ENCODE measurements at regions not wholly inside any gene's neighbourhood (a gene's known extent, or its start where the extent isn't known, plus 50 kb on each side); places are given as distances from the start of the nearest gene placed in this dataset.

DNA sequence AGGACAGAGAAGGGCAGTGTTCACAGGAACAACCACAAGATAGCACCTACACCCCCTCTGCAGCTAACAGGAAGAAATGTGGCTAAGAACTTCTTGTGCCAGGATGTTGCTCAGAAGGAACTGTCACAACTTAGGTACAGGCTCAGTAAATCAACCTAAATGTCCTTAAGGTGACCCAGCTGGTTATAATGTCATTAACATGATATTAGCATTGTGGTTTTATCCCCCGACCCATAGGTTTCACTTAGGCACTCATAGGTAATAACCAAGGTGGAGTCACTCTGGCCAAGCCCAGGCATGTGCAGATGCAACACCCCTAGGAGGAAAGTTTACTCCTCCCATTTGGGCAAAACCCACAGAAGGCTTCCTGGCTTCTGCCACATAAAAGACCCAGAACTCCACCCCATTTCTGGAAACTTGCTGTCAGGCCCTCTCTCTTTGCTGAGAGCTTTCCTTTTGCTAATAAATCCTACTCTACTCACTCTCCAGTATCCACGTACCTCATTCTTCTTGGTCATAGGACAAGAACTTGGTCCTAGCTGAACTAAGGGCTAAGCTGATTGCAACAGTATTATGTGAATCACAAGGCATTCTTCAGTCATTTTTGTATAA lies 951.3 kb downstream of the SLITRK5 start:
- ATAC-seq (no peak), DNase-seq (no peak)
- intact Hi-C loops (cut with micrococcal nuclease), result no loop called here

DNA sequence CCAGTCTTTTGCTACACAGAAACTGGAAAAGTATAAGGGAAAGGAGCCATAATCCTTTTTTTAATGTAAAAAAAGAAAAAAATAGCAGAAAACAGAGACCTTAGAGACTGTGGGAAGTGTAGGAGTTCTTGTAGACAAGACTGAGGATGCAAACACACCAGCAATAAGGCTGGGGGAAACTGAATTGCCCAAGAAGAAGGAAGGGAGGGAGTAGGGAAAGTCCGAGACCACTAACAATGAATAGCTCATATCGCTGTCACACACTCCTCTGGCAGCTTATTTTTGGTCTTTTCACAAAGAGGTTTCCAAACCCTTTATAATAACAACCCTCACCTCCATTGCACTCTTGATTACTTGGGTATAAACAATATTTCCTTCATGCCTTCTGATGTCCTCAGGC lies 952.0 kb downstream of the SLITRK5 start:
- intact Hi-C loops (cut with micrococcal nuclease), result no loop called here
- ATAC-seq (no peak), DNase-seq (no peak)

DNA sequence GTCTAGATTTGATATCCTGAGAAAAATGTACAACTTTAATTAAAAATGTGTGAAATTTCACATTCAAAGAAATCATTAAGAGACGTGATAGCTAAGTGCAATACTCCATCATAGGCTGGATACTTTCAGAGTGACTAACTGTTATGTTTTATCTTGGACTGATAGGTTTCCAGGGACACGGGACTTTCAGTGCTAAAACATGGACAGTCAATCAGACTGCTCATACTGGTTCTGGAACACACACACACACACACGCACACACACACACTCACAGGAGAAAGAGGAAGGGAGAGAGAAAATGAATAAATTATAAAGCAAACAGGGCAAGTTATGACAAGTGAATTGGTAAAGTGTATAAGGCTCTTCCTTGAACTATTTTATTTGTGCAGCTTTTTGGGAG lies 955.9 kb downstream of the SLITRK5 start:
- no peak for ATAC-seq
- intact Hi-C loops (cut with micrococcal nuclease), result no loop called here
- no peak for DNase-seq

DNA sequence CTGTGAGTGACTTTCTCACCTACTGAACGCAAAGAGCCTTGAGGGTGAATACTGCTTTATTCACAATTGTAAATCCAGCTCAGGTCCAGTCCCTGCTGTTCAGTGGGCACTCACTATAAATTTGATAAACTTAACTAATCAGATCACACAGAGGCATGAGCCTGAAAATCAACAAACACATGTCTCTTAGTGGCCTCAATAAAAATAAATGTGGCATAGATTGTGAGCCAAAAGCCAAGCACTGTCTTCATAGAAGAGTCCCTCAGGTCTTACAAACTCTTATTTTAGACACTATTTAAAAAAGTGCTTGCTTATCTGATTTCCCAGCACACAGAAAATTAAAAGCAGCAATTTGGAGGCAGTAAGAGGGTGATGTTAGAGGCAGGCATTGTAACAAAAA lies 957.7 kb downstream of the SLITRK5 start:
- no peak for DNase-seq
- ATAC-seq, result no peak
- intact Hi-C loops (cut with micrococcal nuclease), result no loop called here

DNA sequence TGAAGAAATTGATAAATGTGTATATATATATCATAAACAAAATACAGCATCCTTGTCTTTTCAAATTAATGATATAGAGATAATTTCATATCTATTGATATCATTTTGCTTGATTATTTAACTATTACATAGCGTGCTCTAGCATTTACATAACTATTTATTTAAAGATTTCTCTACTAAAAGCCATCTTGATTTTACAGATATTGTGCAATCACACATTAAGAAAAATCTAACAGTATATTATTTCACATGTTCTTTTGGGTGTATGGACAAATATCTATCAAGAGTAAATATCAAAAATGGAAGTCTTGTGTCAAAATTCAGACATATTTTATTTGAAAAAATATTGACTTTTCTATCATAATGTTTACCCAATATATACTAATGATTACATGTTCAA lies 966.8 kb downstream of the SLITRK5 start:
- ATAC-seq (no peak), DNase-seq (no peak)
- intact Hi-C loops (cut with micrococcal nuclease), result no loop called here

DNA sequence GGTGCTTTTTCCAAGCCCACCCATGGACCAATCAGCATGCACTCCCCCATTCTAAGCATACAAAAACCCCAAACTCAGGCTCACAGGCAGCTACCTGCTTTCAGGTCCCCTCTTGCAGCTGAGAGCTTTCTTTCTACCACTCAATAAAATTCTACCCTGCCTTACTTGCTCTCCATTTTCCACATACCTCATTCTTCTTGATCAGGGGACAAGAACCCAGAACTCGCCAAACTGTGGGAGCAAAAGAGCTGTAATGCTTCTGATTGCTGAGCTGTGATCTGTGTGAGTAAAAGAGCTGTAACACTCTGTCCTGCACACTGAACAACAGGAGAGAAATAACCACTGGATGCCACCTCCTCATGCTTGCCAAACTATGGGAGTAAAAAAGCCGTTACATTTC lies 972.1 kb downstream of the SLITRK5 start:
- no peak for ATAC-seq

DNA sequence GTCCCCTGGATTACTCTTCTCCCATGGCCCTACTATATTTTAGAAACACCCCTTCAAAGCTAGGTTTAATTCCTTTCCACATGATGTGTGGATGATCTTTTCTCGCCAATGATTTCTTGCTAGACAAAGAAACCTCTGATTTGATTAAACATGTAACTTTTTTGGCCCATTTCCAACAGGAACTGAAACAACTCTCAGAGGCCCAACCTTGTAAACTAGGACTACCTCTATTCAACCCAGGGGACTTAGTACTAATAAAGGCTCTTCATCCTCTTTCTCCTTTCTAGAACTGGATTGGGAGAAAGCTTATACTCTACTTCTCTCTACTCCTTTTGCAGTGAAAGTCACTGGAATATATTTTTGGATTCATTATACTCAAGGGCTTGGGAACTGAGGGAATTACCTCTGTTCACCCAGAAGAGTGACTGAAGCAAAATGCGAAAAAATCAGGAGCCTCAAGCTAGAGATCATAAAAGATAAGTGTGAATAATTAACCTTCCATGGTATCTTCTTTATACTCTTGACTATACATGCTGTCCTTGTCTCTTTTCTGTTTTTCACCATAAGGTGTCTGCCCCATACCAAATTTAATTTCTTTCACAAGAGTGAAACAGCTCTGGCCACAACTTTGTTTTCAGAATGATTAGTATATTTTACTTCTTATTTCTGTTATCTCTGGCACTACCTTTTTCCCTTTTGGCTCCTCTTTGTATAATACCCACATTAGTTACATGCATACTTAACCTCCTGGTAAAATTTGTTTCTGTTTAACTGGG lies 977.6 kb downstream of the SLITRK5 start:
- DNase-seq, result no peak
- ATAC-seq, result no peak
- intact Hi-C loops (cut with micrococcal nuclease), result no loop called here

More for the DNA sequence above, 972.1 kb downstream of the SLITRK5 start:
- intact Hi-C loops (cut with micrococcal nuclease), result no loop called here
- DNase-seq, result no peak

DNA sequence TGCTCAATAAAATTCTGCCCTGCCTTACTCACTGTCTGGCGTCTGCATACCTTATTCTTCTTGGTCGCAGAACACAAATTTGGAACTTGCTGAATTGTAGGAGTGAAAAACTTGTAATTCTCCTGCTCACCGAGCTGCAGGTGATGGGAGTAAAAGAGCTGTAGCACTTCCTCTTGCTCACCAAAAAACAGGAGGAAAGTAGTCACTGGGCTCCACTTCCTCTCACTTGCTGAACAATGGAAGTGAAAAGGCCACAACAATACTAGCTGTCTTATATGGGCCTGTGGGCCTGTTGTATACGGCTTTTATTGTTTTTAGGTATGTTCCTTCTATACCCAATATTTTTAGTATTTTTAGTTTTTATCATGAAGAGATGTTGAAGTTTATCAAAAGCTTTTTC lies 978.7 kb downstream of the SLITRK5 start:
- intact Hi-C loops (cut with micrococcal nuclease), result no loop called here
- DNase-seq (no peak), ATAC-seq (no peak)

DNA sequence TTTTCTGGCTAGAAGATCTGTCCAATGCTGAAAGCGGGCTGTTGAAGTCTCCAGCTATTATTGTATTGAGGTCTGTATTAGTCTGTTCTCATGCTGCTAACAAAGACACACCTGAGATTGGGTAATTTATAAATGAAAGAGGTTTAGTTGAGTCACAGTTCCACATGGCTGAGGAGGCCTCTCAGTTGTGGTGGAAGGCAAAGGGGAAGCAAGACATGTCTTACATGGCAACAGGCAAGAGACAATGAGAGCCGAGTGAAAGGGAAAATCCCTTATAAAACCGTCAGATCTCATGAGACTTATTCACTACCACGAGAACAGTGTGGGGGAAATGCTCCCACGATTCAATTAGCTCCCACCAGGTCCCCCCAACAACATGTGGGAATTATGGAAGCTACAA lies 980.4 kb downstream of the SLITRK5 start:
- intact Hi-C loops (cut with micrococcal nuclease), result no loop called here
- DNase-seq, result no peak

DNA sequence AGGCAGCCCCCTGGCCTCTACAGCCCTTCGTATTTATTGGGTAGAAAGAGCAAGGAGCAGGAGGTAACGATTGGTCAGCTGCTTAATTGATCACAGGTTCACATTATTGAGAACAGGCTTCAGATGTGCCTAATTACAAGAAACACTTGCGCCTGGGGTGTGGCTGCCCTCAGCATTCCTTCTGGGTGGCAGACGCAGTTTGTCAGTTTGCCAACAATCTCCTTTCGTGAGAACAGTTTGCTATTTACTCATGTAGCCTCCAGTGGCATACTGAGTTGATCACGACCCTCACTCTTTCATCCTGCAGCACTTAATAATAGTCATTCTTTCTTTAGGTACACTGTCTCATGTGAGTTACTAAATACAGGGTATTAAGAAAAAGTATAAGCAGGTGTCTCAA lies 985.6 kb downstream of the SLITRK5 start:
- ATAC-seq (no peak), DNase-seq (no peak)
- intact Hi-C loops (cut with micrococcal nuclease), result no loop called here

More for the DNA sequence above, 980.4 kb downstream of the SLITRK5 start:
- ATAC-seq, result no peak

DNA sequence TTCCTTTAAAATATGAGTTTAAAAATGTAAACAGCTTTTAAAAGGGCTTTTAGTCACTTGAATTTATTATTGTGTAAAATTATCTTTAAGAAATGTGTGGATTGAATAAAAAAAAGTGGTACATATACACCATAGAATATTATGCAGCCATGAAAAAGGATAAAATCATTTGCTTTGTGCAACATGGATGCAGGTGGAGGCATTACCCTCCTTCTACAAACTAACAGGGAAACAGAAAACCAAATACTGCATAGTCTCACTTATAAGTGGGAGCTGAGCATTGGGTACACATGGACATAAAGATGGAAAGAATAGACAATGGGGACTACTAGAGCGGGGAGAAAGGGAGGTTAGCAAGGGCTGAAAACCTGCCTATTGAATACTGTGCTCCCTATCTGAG lies 999.3 kb downstream of the SLITRK5 start:
- intact Hi-C loops (cut with micrococcal nuclease), result no loop called here
- no peak for DNase-seq
- ATAC-seq, result no peak

DNA sequence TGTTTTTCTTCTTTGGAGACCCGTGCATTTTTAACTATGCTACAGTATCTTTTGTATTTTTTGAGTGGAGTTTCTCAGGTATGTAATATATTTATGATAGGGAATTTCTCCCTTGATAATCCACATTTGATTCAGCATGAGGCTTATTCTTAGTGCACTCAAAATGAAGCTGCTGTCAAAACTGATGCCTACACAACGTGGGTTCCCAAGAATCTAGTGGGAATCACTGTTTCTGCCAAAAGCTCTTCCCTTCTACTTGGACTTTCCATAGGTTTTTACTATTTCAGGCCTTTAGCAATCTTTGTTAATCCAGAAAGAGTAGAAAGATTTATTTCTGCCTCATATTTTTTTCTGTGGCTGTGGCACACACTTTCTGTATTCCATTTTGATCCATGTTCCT lies 1003.7 kb downstream of the SLITRK5 start:
- DNase-seq, result no peak
- ATAC-seq, result no peak
- intact Hi-C loops (cut with micrococcal nuclease), result no loop called here

DNA sequence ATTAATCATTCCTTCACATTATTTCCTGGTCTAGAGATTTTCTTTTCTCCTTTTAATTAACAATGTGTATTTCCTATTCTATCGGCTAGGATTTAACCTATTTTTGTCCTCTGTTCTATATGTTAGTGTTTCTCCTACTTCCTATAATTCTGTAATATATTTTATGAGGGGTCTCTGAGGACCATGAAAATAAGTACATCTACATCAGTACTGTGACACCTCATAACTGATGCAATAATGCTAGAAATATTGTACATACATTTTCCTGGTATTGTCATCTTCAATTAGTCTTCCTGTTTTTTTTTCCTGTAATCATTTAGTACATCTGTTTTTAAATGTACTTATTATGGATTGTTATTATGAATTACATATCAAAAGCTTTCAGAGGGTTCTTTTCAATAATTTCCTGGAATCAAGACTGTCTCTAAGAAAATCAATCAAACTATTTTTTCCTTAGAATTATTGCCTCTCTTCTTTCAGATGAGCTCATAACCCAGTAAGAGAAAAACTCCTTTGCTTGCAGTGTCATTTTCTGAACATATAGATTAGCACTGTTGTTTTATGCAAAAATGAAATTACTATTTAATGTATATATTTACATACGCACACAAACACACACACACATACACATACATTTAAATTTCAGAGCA lies 1004.3 kb downstream of the SLITRK5 start:
- intact Hi-C loops (cut with micrococcal nuclease), result no loop called here
- no peak for ATAC-seq
- no peak for DNase-seq

DNA sequence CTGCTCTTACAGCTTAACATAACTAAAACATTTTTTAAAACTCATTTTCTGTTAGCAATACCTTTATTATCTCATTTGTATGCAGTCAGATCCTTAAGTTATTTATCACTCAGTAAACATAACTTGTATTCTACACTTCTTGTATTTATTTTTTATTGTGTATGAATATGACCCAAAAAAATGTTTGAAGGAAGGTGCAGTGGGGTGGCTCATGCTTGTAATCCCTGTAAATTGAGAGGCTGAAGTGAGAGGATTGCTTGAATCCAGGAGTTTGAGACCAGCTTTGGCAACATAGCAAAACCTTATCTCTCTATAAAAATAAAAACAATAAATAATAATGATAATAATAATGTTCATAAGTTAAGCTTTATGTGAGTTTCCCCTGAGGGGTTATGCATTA lies 1004.8 kb downstream of the SLITRK5 start:
- ATAC-seq (no peak), DNase-seq (no peak)
- intact Hi-C loops (cut with micrococcal nuclease), result no loop called here

DNA sequence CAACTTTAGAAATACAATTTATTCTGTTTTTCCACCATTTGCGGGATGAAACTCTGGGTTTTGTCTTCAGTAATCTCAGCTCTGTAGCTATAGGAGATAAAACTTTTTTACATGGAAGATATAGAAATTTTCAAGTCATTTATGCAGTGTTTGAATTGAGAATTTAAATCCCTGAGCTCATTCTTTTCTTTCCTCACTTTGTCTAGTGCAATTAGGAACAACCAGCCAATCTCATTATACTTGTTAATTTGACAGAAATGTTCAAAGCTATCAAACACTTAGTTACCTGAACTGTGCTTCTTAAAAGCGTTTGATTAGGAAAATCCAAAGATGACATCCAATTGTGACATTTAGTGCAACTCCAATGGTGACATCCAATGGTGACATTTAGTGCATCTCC lies 1014.3 kb downstream of the SLITRK5 start:
- intact Hi-C loops (cut with micrococcal nuclease), result no loop called here
- DNase-seq (no peak), ATAC-seq (no peak)

DNA sequence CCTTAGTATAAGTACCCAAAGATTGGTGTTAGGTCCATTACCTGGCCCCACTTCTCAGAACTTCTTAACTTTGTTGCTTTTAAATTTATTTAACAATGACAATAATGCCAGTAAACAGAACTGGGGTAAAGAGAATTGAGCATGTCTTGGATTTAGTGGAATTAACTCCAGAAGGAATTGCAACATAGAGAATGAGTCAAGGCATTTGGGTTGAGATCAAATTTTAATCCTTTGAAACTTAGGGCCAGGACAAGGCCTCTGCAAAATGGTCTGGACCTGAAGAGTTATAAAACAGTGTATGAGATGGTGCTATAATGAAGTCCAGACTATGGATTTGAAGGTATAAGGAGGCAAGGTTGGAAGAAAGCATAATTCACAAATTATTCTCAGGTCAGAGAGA lies 1030.4 kb downstream of the SLITRK5 start:
- ATAC-seq, result peak; percentile 35
- intact Hi-C loops (cut with micrococcal nuclease), result no loop called here
- DNase-seq, result no peak

DNA sequence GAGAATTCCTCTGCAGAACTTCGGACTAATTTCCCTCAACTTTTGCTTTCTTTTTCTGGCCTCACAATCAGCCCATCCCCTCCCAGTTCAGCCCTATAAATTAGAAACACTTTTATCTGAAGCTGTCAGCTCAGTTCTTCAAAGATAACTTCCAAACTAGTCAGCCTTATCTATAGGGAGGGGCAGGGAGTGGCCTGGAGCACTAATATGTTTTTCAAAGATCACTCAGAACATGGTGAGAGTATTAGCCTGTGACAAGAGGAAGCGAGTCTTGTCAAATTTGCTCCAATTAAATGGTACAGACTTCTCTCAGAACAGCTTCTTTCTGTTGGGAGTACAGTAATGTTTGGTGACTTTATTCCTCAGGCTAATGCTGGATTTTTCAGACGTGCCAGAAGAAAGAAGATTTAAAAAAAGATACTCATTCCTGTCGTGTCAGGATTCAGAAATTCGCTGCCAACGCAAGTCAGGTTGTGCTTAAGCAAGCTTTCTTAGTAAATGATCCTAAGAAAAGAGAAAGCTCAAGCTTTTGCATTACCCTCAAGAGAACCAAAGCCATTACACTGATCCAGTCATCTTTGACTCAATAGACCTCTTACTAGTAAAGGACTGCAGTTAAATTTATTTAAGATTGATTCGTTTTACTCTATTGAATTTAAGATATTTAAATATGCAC lies 1033.6 kb downstream of the SLITRK5 start:
- ATAC-seq, result no peak
- intact Hi-C loops (cut with micrococcal nuclease), result no loop called here

DNA sequence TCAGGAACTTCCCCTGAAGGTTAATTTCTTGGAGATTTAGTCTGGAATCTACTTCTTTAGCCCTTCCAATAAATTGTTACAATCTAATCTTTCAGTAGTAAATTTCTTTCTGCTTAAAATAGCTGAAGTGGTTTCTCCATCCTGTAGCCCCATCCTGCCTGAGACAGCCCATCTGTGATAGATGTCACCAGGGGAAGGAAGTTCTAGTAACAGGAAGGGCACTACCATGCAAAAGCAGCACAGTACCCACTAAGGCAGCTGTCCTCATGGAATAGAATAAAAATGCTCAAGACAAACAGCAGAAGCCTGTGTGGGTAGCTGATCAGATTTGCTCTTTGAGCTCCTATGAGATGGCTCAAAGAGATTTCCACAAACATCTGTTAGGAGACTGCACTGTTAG lies 1036.5 kb downstream of the SLITRK5 start:
- DNase-seq (no peak), ATAC-seq (no peak)
- intact Hi-C loops (cut with micrococcal nuclease), result no loop called here

More for the DNA sequence above, 1033.6 kb downstream of the SLITRK5 start:
- DNase-seq, result no peak

DNA sequence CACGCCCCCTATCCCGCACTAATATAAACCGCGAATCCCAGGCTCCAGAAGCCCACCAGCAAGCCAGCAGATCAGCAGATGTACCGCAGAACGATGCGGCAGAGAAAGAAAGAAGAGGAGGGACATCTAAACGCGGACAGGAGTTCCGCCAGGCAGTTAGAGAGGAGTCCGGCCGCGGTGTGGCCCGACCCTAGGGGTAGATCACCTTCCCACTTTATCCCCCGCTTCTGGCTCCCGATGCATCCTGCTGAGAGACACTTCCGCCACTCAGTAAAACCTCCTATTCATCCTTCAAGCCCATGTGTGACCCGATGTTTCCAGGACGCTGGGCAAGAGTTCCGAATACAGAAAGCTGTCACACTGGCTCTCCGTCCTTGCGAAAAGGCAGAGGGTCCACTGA lies 1046.8 kb downstream of the SLITRK5 start:
- no peak for ATAC-seq
- intact Hi-C loops (cut with micrococcal nuclease), result no loop called here
- no peak for DNase-seq

DNA sequence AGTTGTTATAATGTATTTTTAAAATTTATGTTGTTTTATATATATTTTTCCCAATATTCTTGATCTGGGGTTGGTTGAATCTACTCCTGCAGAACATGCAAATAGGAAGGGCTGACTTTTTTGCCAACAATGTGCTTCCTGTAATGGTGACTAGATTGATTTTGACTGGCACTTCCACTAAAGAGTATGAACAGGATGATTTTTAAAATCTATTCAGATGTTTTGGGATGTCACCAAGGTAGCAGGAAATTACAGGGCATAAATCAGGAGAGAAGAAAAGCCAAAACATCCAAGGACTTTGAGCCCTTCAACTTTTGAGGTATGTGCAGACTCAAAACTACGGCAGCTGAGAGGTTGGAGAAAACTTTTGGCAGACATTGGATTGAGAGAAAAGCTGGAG lies 1047.6 kb downstream of the SLITRK5 start:
- no peak for ATAC-seq
- DNase-seq, result no peak
- intact Hi-C loops (cut with micrococcal nuclease), result no loop called here
